GM12801 (cell line): ENCODE measurements at regions not wholly inside any gene's neighbourhood (a gene's known extent, or its start where the extent isn't known, plus 50 kb on each side); places are given as distances from the start of the nearest gene placed in this dataset.

ENCODE experiments used
- TF ChIP-seq, protein P1 (sequence below): IDR thresholded peaks from one replicate; pipeline ENCODE4 v1.5.1; 2011; ENCODE audit warnings: control low read depth; ENCODE audit not compliant: insufficient read length; ENCODE audit errors: extremely low read depth

DNA sequence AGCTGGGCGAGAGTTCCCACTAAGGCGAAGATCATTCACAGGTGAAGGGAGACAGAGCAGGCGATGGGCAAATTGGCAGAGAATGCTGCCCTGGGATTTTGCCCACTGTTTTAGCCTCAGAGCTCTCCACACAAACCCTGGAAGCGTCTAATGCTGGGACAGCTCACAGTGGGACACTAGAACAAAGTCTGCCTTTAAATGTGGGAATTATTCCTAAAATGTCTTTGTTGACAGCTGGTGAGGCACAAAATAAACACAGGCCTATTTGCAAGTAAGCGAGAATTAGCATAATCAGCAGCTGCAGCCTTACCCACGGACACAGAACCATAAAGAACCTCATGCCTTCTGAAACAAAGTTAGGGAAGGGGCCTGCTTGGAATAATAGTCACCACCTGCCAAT, 824.5 kb downstream of the AACS start:
- TF ChIP-seq, protein P1, sequence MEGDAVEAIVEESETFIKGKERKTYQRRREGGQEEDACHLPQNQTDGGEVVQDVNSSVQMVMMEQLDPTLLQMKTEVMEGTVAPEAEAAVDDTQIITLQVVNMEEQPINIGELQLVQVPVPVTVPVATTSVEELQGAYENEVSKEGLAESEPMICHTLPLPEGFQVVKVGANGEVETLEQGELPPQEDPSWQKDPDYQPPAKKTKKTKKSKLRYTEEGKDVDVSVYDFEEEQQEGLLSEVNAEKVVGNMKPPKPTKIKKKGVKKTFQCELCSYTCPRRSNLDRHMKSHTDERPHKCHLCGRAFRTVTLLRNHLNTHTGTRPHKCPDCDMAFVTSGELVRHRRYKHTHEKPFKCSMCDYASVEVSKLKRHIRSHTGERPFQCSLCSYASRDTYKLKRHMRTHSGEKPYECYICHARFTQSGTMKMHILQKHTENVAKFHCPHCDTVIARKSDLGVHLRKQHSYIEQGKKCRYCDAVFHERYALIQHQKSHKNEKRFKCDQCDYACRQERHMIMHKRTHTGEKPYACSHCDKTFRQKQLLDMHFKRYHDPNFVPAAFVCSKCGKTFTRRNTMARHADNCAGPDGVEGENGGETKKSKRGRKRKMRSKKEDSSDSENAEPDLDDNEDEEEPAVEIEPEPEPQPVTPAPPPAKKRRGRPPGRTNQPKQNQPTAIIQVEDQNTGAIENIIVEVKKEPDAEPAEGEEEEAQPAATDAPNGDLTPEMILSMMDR = no peak

DNA sequence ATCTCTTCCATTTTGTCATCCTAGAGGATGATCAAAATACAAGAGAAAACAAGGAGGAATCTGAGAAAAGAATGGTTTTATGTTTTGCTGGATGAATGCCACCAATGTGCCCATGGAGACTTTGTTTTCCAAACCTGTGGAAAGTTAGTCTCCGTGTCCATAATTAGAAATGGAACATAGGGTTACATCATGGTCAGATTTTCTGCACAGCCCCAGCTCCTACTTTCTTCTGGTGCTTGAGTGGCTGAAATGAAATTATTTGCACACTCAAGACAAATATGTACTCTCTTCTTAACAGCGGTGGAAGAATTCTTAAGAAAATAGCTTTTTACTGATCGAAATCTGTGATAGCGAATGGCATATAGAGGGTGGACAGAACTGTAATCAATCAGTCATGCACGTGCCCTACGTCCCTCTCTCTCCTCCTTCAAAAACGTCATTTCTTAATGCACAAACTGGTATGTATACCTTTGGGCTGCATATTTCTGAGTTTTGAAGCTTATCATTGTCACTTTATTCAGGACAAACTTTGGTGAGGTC, 825.2 kb downstream of the AACS start:
- TF ChIP-seq, protein P1 = no peak

DNA sequence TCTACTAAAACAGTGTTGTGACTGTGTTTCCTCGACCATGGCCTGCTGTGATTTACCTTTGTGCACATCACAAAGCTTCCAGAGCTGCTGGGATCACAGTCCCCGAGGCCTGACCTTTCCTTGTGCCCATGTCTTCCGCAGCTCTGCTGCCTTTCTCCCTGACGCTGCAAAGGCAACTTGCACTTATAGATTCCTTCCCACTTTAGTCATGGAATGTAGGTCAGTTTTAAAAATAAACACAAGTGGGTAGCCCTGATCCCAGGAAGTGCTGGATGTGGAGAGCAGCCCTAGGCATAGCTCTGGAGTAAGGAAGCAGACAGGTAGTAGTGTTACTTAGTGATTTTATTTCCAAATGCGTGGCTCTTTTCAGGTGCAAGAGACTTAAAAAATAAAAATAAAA, 825.7 kb downstream of the AACS start:
- TF ChIP-seq, protein P1 = no peak

DNA sequence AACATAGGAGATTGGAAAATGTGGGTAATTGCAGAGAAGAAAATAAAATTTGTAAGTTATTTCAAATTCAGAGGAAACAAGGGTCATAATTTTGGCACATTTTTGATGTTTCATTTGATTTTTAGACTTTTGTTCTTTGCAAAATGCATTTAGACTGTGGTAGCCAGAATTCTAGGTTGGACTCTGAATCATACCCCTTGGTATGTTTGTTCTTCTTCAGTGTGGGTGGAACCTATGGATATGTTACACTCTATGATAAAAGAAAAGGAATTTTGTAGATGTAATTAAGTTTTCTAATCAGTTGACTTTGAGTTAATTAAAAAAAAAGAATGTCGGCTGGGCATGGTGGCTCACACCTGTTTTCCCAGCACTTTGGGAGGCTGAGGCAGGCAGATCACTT, 827.0 kb downstream of the AACS start:
- TF ChIP-seq, protein P1 = no peak

DNA sequence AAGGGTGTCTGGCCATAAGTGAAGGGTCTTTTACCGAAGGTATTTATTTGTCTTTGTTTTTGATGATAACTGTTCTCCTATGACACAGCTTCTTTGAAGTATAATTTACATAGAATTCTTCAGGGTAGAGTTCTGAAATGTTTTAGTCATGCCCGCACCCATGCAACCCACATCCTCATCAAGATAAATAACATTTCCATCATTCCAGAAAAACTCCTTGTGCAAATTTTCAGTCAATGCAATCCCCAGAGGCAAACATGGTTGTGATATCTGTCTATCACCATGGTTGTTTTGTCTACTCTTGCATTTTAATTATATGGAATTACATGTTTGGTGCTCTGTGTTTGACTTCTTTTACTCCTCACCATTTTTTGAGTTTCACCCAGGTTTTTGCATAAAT, 837.8 kb downstream of the AACS start:
- TF ChIP-seq, protein P1 = no peak

DNA sequence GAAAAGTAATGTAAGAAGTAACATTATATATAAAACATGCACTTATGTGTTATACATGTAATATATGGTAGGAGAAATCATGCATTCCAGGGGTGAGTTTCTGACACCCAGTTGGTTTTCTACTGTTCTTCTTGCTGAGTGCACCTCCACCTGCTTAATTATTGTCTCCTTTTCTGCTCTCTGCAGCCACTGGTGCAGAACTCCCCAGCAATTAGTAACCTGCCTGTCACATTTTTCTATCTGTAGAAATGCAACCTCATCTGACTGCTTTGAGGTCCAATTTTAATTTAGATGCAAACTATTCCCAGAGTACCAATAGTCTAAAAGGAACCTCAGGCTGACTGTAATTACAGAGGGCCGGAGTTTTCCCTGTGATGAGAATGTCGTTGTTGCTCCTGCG, 842.1 kb downstream of the AACS start:
- TF ChIP-seq, protein P1 = no peak

DNA sequence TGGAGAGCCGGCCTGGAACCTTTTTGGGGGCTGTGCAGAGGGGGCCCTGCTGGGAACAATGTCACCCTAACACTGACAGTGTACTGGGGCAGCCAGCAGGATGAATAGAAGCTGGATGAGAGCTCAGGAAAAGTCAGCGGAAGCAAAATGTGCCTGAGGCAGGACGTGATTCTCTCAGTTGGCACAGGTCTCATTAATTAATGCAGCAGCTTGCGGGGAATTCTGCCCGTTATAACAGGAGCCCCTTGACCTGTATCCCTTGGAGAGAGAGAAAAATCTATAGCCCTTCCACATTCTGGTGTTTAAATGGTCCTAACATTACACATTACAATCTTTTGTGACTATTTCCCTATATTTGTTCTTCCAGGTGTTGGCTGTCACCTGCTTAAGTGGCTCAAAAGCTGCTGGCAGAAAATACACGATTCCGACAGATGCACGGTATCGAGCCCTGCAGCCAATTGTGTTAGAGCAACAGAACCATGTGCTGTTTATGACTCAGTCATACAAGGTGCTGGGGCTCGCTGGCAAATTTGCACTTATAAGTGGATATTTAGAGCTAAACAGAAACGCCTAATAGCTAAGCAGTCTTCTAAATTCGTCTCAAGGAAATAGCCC, 854.7 kb downstream of the AACS start:
- TF ChIP-seq, protein P1 = no peak
